ENCODE measurements at regions not wholly inside any gene's neighbourhood (a gene's known extent, or its start where the extent isn't known, plus 50 kb on each side); places are given as distances from the start of the nearest gene placed in this dataset.

GRCh38 chr6:90973188-90973587 is 386.3 kb upstream of the MAP3K7 start:
- Histone ChIP-seq H3K27me3 (replicated peaks; ENCODE audit: control insufficient read depth, insufficient read depth, low read length) (no peaks in the 10 kb centered on the region), H3K4me3 (replicated peaks; ENCODE audit: low read depth, low read length) (no peak overlapping the region), H3K36me3 (ENCODE audit: control insufficient read depth, insufficient read depth, low read length) (no peaks in the 10 kb centered on the region)
- no peak for DNase-seq (ENCODE audit: extremely low read depth, insufficient read length)
- no peak for TF ChIP-seq CTCF (IDR thresholded peaks at IDR 0.05; ENCODE audit: insufficient read depth, low read length, poor library complexity, severe bottlenecking)

- no peak for TF ChIP-seq CTCF (IDR thresholded peaks at IDR 0.05; ENCODE audit: insufficient read depth, low read length, poor library complexity, severe bottlenecking)
- H3K27me3 ChIP-seq (replicated peaks; ENCODE audit: control insufficient read depth, insufficient read depth, low read length): no peaks in the 10 kb centered on the region
- H3K36me3 ChIP-seq (ENCODE audit: control insufficient read depth, insufficient read depth, low read length): no peaks in the 10 kb centered on the region
- no peak overlapping the region for H3K4me3 ChIP-seq (replicated peaks; ENCODE audit: low read depth, low read length)
- DNase-seq (ENCODE audit: extremely low read depth, insufficient read length): no peak
These were observed 383.8 kb upstream of the MAP3K7 start for GRCh38 chr6:90970672-90971071.

- no peak for TF ChIP-seq CTCF (IDR thresholded peaks at IDR 0.05; ENCODE audit: insufficient read depth, low read length, poor library complexity, severe bottlenecking)
- DNase-seq (ENCODE audit: extremely low read depth, insufficient read length): no peak
These were observed 380.6 kb upstream of the MAP3K7 start for GRCh38 chr6:90967471-90967870.

GRCh38 chr6:90960324-90960723 is 373.5 kb upstream of the MAP3K7 start:
- no peak for DNase-seq (ENCODE audit: extremely low read depth, insufficient read length)
- Histone ChIP-seq H3K36me3 (ENCODE audit: control insufficient read depth, insufficient read depth, low read length) (no peaks in the 10 kb centered on the region), H3K4me3 (replicated peaks; ENCODE audit: low read depth, low read length) (no peak overlapping the region), H3K27me3 (replicated peaks; ENCODE audit: control insufficient read depth, insufficient read depth, low read length) (no peaks in the 10 kb centered on the region)
- no peak for TF ChIP-seq CTCF (IDR thresholded peaks at IDR 0.05; ENCODE audit: insufficient read depth, low read length, poor library complexity, severe bottlenecking)

More at GRCh38 chr6:90967471-90967870, 380.6 kb upstream of the MAP3K7 start:
- Histone ChIP-seq H3K36me3 (ENCODE audit: control insufficient read depth, insufficient read depth, low read length) (no peaks in the 10 kb centered on the region), H3K4me3 (replicated peaks; ENCODE audit: low read depth, low read length) (no peak overlapping the region), H3K27me3 (replicated peaks; ENCODE audit: control insufficient read depth, insufficient read depth, low read length) (no peaks in the 10 kb centered on the region)

GRCh38 chr6:90955246-90955645 is 368.4 kb upstream of the MAP3K7 start:
- TF ChIP-seq CTCF (IDR thresholded peaks at IDR 0.05; ENCODE audit: insufficient read depth, low read length, poor library complexity, severe bottlenecking): no peak
- DNase-seq (ENCODE audit: extremely low read depth, insufficient read length): no peak
- H3K4me3 ChIP-seq (replicated peaks; ENCODE audit: low read depth, low read length): no peak overlapping the region
- H3K27me3 ChIP-seq (replicated peaks; ENCODE audit: control insufficient read depth, insufficient read depth, low read length): no peaks in the 10 kb centered on the region
- no peaks in the 10 kb centered on the region for H3K36me3 ChIP-seq (ENCODE audit: control insufficient read depth, insufficient read depth, low read length)
